HEK293 (cell line): ENCODE measurements at regions not wholly inside any gene's neighbourhood (a gene's known extent, or its start where the extent isn't known, plus 50 kb on each side); places are given as distances from the start of the nearest gene placed in this dataset.

Experiments used
- CTCF ChIA-PET: fragments of 350-600 bp; formaldehyde crosslinking; extraction: SDS; loops from one replicate; lab custom pipeline; 2021; ENCODE audit warnings: antibody characterized with exemption; lab: Yijun Ruan, JAX
- POLR2A ChIA-PET: fragments of 300-600 bp; formaldehyde crosslinking; extraction: SDS; loops from one replicate; lab custom pipeline; 2020; ENCODE audit warnings: antibody characterized with exemption, inconsistent platforms; lab: Yijun Ruan, JAX
- H3K27ac ChIP-seq: fragments of 200-500 bp; sonication (Bioruptor generic); 2 replicates; pipeline ENCODE4 v1.5.1; 2014; ENCODE audit warnings: low read depth, low read length, control low read depth, inconsistent platforms; ENCODE audit errors: extremely low read depth
- H3K36me3 ChIP-seq, 2 experiments: fragments of 200-500 bp in 1 of 2; sonication (Bioruptor generic) in 1 of 2; 1 replicate in 1 of 2; 2 replicates in 1 of 2; pipeline ENCODE4 v1.5.1; 2014 to 2017; ENCODE audit warnings: inconsistent platforms in 2 of 2, low read length in 2 of 2; ENCODE audit not compliant: control insufficient read depth in 2 of 2, insufficient read depth in 1 of 2
- H3K4me1 ChIP-seq: fragments of 200-500 bp; sonication (Bioruptor generic); 2 replicates; pipeline ENCODE4 v1.5.1; 2014; ENCODE audit warnings: mild to moderate bottlenecking, low read length, inconsistent platforms; ENCODE audit not compliant: control insufficient read depth, insufficient read depth
- H3K4me3 ChIP-seq: 2 replicates; pipeline ENCODE4 v1.5.1; 2011; ENCODE audit warnings: low read depth, mild to moderate bottlenecking, control low read depth, low read length, moderate library complexity
- H3K9me3 ChIP-seq: fragments of 200-500 bp; sonication (Bioruptor generic); 2 replicates; pipeline ENCODE4 v1.5.1; 2014; ENCODE audit warnings: low read depth, low read length, inconsistent platforms; ENCODE audit not compliant: control insufficient read depth, insufficient read depth
- GLI4 ChIP-seq: fragments of 450-650 bp; formaldehyde crosslinking; IDR thresholded peaks from 2 replicates; pipeline ENCODE4 v1.5.1; 2016; ENCODE audit warnings: missing biosample characterization, missing genetic modification characterization
- HIC1 ChIP-seq: fragments of 450-650 bp; formaldehyde crosslinking; IDR thresholded peaks from 2 replicates; pipeline ENCODE4 v1.5.1; 2016; ENCODE audit warnings: missing biosample characterization, missing genetic modification characterization
- HOXD13 ChIP-seq: sonication (generic); formaldehyde crosslinking; IDR thresholded peaks from 2 replicates; pipeline ENCODE4 v1.8.0; 2022; ENCODE audit warnings: missing genetic modification reagents, borderline replicate concordance
- KLF10 ChIP-seq: fragments of 450-650 bp; IDR thresholded peaks from 2 replicates; pipeline ENCODE4 v1.5.1; 2018; ENCODE audit warnings: missing biosample characterization, mild to moderate bottlenecking, missing genetic modification characterization
- OVOL3 ChIP-seq: fragments of 450-650 bp; formaldehyde crosslinking; IDR thresholded peaks from 2 replicates; pipeline ENCODE4 v1.5.1; 2016; ENCODE audit warnings: missing biosample characterization, missing genetic modification characterization
- TRIM28 ChIP-seq: IDR thresholded peaks from 2 replicates; pipeline ENCODE4 v1.6.1; 2011; ENCODE audit warnings: low read length, control low read depth, borderline replicate concordance
- TSHZ1 ChIP-seq: fragments of 450-650 bp; formaldehyde crosslinking; IDR thresholded peaks from 2 replicates; pipeline ENCODE4 v1.5.1; 2016; ENCODE audit warnings: missing biosample characterization, missing genetic modification characterization, borderline replicate concordance
- ZBTB10 ChIP-seq: fragments of 450-650 bp; formaldehyde crosslinking; IDR thresholded peaks from 2 replicates; pipeline ENCODE4 v1.5.1; 2016; ENCODE audit warnings: missing biosample characterization, missing genetic modification characterization
- ZNF10 ChIP-seq: fragments of 450-650 bp; formaldehyde crosslinking; IDR thresholded peaks from 2 replicates; pipeline ENCODE4 v1.5.1; 2017; ENCODE audit warnings: missing biosample characterization, missing genetic modification characterization
- ZNF221 ChIP-seq: fragments of 450-650 bp; formaldehyde crosslinking; IDR thresholded peaks from 2 replicates; pipeline ENCODE4 v1.5.1; 2017; ENCODE audit warnings: missing biosample characterization, missing genetic modification characterization, borderline replicate concordance
- ZNF223 ChIP-seq: fragments of 450-650 bp; formaldehyde crosslinking; IDR thresholded peaks from 2 replicates; pipeline ENCODE4 v1.5.1; 2016; ENCODE audit warnings: missing biosample characterization, missing genetic modification characterization
- ZNF335 ChIP-seq: fragments of 450-650 bp; formaldehyde crosslinking; conservative IDR thresholded peaks from 2 replicates; pipeline ENCODE4 v1.5.1; 2016; ENCODE audit warnings: missing biosample characterization, missing genetic modification characterization
- ZNF37A ChIP-seq: fragments of 450-650 bp; IDR thresholded peaks from 2 replicates; pipeline ENCODE4 v1.5.1; 2018; ENCODE audit warnings: missing biosample characterization, missing genetic modification characterization
- ZNF513 ChIP-seq: fragments of 450-650 bp; IDR thresholded peaks from 2 replicates; pipeline ENCODE4 v1.5.1; 2018; ENCODE audit warnings: missing biosample characterization, missing genetic modification characterization
- ZNF560 ChIP-seq: fragments of 450-650 bp; formaldehyde crosslinking; IDR thresholded peaks from 2 replicates; pipeline ENCODE4 v1.5.1; 2017; ENCODE audit warnings: missing biosample characterization, missing genetic modification characterization, borderline replicate concordance
- ZNF596 ChIP-seq: fragments of 450-650 bp; IDR thresholded peaks from 2 replicates; pipeline ENCODE4 v1.5.0; 2018; ENCODE audit warnings: missing biosample characterization, mild to moderate bottlenecking, missing genetic modification characterization, moderate library complexity
- ZNF629 ChIP-seq: fragments of 450-650 bp; formaldehyde crosslinking; IDR thresholded peaks from 2 replicates; pipeline ENCODE4 v1.5.1; 2017; ENCODE audit warnings: missing biosample characterization, missing genetic modification characterization
- ZNF670 ChIP-seq: fragments of 450-650 bp; formaldehyde crosslinking; IDR thresholded peaks from 2 replicates; pipeline ENCODE4 v1.5.1; 2016; ENCODE audit warnings: missing biosample characterization, missing genetic modification characterization, low read depth
- ZNF76 ChIP-seq: fragments of 450-650 bp; formaldehyde crosslinking; IDR thresholded peaks from 2 replicates; pipeline ENCODE4; 2016; ENCODE audit warnings: low read depth, missing biosample characterization, missing genetic modification characterization, borderline replicate concordance
- ZSCAN23 ChIP-seq: fragments of 450-650 bp; formaldehyde crosslinking; IDR thresholded peaks from 2 replicates; pipeline ENCODE4 v1.5.1; 2016; ENCODE audit warnings: missing biosample characterization, missing genetic modification characterization
- ZSCAN5A ChIP-seq: fragments of 450-650 bp; formaldehyde crosslinking; IDR thresholded peaks from 2 replicates; pipeline ENCODE4 v1.5.1; 2016; ENCODE audit warnings: missing biosample characterization, missing genetic modification characterization
- ZXDB ChIP-seq: fragments of 450-650 bp; formaldehyde crosslinking; IDR thresholded peaks from 2 replicates; pipeline ENCODE4 v1.5.1; 2016; ENCODE audit warnings: missing biosample characterization, missing genetic modification characterization

- ChIA-PET POLR2A (no interaction called here), CTCF (no interaction called here)
- Histone ChIP-seq H3K9me3 (no peaks in the 10 kb centered on the region), H3K4me3 (no peak overlapping the region), H3K4me1 (no peaks in the 10 kb centered on the region), H3K36me3 (no peaks in the 10 kb centered on the region), H3K27ac (no peak overlapping the region)
- TF ChIP-seq ZSCAN23 (tag by site-specific recombination): no peak
- no peak for TF ChIP-seq ZNF335 (tag by site-specific recombination)
- TF ChIP-seq ZNF670 (tag by site-specific recombination): no peak
- no peak for TF ChIP-seq OVOL3 (tag by site-specific recombination)
- TF ChIP-seq ZNF223: no peak
- no peak for TF ChIP-seq ZNF513 (tag by site-specific recombination)
- no peak for TF ChIP-seq KLF10 (tag by site-specific recombination)
- no peak for TF ChIP-seq ZBTB10 (tag by site-specific recombination)
- no peak for TF ChIP-seq TSHZ1 (tag by site-specific recombination)
- TF ChIP-seq ZNF221: no peak
Measured at GRCh38 chr6:141884850-141885249, 247.9 kb upstream of the GJE1 start.

GRCh38 chr6:141878686-141879085 lies 254.0 kb upstream of the GJE1 start:
- no peak overlapping the region for H3K27ac ChIP-seq
- no peak overlapping the region for H3K4me3 ChIP-seq
- ChIA-PET CTCF (interaction anchor here (0.6 kb wide), 1 partner anchor 110 kb away, joined by 3 read pairs; no protein-coding TSS in a partner anchor), POLR2A (no interaction called here)
- H3K9me3 ChIP-seq: no peaks in the 10 kb centered on the region
- H3K36me3 ChIP-seq: no peaks in the 10 kb centered on the region
- H3K4me1 ChIP-seq: no peaks in the 10 kb centered on the region
- TF ChIP-seq ZNF596 (tag by site-specific recombination) (no peak), ZNF76 (tag by site-specific recombination) (no peak), GLI4 (tag by site-specific recombination) (no peak), ZNF560 (no peak), ZXDB (no peak), ZNF10 (tag by site-specific recombination) (no peak), HOXD13 (no peak), ZBTB10 (tag by site-specific recombination) (no peak), ZNF629 (tag by site-specific recombination) (no peak), HIC1 (tag by site-specific recombination) (no peak), ZNF37A (tag by site-specific recombination) (no peak), ZSCAN5A (tag by site-specific recombination) (no peak), TRIM28 (no peak)
